ENCODE measurements at regions not wholly inside any gene's neighbourhood (a gene's known extent, or its start where the extent isn't known, plus 50 kb on each side); places are given as distances from the start of the nearest gene placed in this dataset.

DNA sequence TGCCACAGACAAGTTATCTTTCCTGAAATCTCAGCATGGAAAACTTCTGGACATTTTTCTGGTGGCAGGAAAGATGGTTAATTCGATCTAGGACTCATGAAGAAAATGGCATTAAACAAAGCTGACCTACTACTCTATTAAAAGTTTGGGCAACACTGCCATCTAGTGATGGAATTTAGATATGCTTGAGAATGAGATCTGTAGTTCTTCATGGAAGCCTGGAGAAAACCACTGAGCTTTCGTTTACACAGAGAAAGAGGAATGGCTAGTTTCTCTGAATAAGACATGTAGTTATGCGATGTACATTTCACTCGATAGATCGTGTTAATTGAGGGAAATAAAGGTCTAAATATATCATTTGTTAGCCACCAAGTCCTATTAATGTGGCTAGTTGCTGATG lies 51.7 kb upstream of the CHRDL1 start:
- DNase-seq = no peak

DNA sequence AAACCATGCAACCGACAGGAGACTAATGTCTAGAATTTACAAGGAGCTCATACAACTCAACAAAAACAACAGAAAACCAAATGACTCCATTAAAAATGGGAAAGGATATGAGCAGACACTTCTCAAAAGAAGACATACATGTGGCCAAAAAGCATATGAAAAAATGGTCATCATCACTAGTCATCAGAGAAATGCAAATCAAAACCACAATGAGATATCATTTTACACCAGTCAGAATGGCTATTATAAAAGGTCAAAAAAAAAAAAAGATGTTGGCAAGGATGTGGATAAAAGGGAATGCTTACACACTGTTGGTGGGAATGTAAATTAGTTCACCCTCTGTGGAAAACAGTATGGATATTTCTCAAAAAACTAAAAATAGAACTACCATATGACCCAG lies 50.5 kb upstream of the CHRDL1 start:
- no peak for DNase-seq
